HEK293 (cell line): ENCODE measurements at regions not wholly inside any gene's neighbourhood (a gene's known extent, or its start where the extent isn't known, plus 50 kb on each side); places are given as distances from the start of the nearest gene placed in this dataset.

Experiments
- CTCF ChIP-seq: fragments of 450-650 bp; formaldehyde crosslinking; IDR thresholded peaks from 2 replicates; pipeline ENCODE4 v1.5.1; 2016; ENCODE audit warnings: missing biosample characterization, missing genetic modification characterization
- KLF16 ChIP-seq: fragments of 450-650 bp; formaldehyde crosslinking; IDR thresholded peaks from 2 replicates; pipeline ENCODE4 v1.5.1; 2017; ENCODE audit warnings: missing biosample characterization, missing genetic modification characterization
- MZF1 ChIP-seq: fragments of 450-650 bp; formaldehyde crosslinking; IDR thresholded peaks from 2 replicates; pipeline ENCODE4 v1.5.1; 2017; ENCODE audit warnings: missing biosample characterization, missing genetic modification characterization, borderline replicate concordance
- PBX3 ChIP-seq: sonication (generic); formaldehyde crosslinking; IDR thresholded peaks from 2 replicates; pipeline ENCODE4 v1.8.1; 2022; ENCODE audit warnings: mild to moderate bottlenecking, moderate library complexity, missing genetic modification reagents
- ZNF10 ChIP-seq: fragments of 450-650 bp; formaldehyde crosslinking; IDR thresholded peaks from 2 replicates; pipeline ENCODE4 v1.5.1; 2017; ENCODE audit warnings: missing biosample characterization, missing genetic modification characterization
- ZNF274 ChIP-seq, 2 experiments: fragments of 200-500 bp in 1 of 2; fragments of 450-650 bp in 1 of 2; sonication (Bioruptor generic) in 1 of 2; formaldehyde crosslinking in 1 of 2; IDR thresholded peaks; 2 replicates each; pipeline versions ENCODE4 v1.5.1 to v1.6.1; 2014 to 2016; ENCODE audit warnings: borderline replicate concordance in 1 of 2, inconsistent platforms in 1 of 2, low read length in 1 of 2, missing biosample characterization in 1 of 2, missing genetic modification characterization in 1 of 2
- TF ChIP-seq, protein P1 (sequence below): fragments of 450-650 bp; formaldehyde crosslinking; IDR thresholded peaks from 2 replicates; pipeline ENCODE4 v1.5.1; 2017; ENCODE audit warnings: missing biosample characterization, missing genetic modification characterization

DNA sequence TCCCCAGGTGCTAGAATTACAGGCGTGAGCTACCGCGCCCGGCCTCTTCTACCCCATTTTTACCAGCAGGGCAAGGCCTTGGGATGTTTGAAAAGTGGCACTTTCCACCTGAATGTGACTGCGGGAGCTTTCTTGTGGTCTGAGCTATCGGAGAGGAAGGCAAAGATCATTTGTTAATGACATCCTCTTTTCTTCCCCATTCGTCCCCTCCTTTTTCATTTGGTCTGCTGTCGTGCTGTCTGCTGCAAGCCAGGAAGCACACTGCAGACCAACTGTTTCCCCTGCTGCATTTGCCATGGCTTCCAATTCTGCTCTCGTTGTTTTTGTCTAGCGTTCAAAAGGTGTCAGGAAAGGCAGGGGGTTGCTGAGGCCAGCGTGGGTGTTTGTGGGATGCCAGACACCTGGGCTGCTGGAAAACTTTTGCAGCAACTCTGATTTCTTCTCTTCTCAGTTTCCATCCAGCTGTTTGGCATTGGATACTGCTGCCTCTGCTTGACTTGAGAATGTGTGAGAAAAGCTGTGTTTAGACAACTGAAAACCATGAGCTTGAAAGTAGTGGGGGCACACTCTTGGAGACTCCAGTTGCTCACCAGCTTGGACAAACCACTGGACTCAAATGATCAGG is 196.4 kb upstream of the MSX2 start:
- TF ChIP-seq CTCF (tag by site-specific recombination) (no peak), KLF16 (tag by site-specific recombination) (no peak), MZF1 (tag by site-specific recombination) (no peak), ZNF10 (tag by site-specific recombination) (no peak), PBX3 (CRISPR knock-in tag) (no peak), ZNF274 (IDR thresholded peaks at IDR 0.05; ENCODE audit: low read length) (no peak), ZNF274 (tag by site-specific recombination; IDR thresholded peaks at IDR 0.05; ENCODE audit: borderline replicate concordance) (no peak)
- TF ChIP-seq, protein P1, sequence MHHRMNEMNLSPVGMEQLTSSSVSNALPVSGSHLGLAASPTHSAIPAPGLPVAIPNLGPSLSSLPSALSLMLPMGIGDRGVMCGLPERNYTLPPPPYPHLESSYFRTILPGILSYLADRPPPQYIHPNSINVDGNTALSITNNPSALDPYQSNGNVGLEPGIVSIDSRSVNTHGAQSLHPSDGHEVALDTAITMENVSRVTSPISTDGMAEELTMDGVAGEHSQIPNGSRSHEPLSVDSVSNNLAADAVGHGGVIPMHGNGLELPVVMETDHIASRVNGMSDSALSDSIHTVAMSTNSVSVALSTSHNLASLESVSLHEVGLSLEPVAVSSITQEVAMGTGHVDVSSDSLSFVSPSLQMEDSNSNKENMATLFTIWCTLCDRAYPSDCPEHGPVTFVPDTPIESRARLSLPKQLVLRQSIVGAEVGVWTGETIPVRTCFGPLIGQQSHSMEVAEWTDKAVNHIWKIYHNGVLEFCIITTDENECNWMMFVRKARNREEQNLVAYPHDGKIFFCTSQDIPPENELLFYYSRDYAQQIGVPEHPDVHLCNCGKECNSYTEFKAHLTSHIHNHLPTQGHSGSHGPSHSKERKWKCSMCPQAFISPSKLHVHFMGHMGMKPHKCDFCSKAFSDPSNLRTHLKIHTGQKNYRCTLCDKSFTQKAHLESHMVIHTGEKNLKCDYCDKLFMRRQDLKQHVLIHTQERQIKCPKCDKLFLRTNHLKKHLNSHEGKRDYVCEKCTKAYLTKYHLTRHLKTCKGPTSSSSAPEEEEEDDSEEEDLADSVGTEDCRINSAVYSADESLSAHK (tag by site-specific recombination), result no peak
